Type B pancreatic cell (in vitro differentiated cells): ENCODE measurements at regions not wholly inside any gene's neighbourhood (a gene's known extent, or its start where the extent isn't known, plus 50 kb on each side); places are given as distances from the start of the nearest gene placed in this dataset.

Experiments
- DNase-seq: peaks from one replicate; pipeline ENCODE4 v3.0.0; 2021; ENCODE audit warnings: mixed read lengths; ENCODE audit not compliant: unreplicated experiment; ENCODE audit errors: extremely low spot score
- H3K27ac Mint-ChIP-seq: 2 replicates; pipeline ENCODE4 v1.8.0; 2021; ENCODE audit warnings: mild to moderate bottlenecking, mixed read lengths
- H3K27me3 Mint-ChIP-seq: 2 replicates; pipeline ENCODE4 v1.8.0; 2021; ENCODE audit warnings: mixed read lengths
- H3K36me3 Mint-ChIP-seq: 2 replicates; pipeline ENCODE4 v1.8.0; 2021; ENCODE audit warnings: mixed read lengths
- H3K4me1 Mint-ChIP-seq: one replicate; pipeline ENCODE4 v1.8.0; 2021; ENCODE audit warnings: mixed read lengths; ENCODE audit not compliant: unreplicated experiment
- H3K4me3 Mint-ChIP-seq: 2 replicates; pipeline ENCODE4 v1.8.0; 2021; ENCODE audit warnings: mild to moderate bottlenecking, mixed read lengths
- H3K9me3 Mint-ChIP-seq: 2 replicates; pipeline ENCODE4 v1.8.0; 2021; ENCODE audit warnings: mixed read lengths
- CTCF ChIP-seq: fragments of 200-600 bp; sonication (generic); conservative IDR thresholded peaks from 2 replicates; pipeline ENCODE4 v1.5.0; 2021; ENCODE audit warnings: antibody characterized with exemption, mild to moderate bottlenecking

- Mint-ChIP-seq H3K27ac (no peak overlapping the region), H3K27me3 (peaks cover 23% of the 10 kb centered on the region), H3K4me1 (no peaks in the 10 kb centered on the region), H3K4me3 (no peak overlapping the region), H3K9me3 (no peaks in the 10 kb centered on the region), H3K36me3 (no peaks in the 10 kb centered on the region)
- no peak for DNase-seq
- TF ChIP-seq CTCF, result no peak
Observed at GRCh38 chr5:16321284-16321683, 141.7 kb upstream of the MARCHF11 start.

- Mint-ChIP-seq H3K27me3 (peaks cover 63% of the 10 kb centered on the region), H3K27ac (no peak overlapping the region), H3K4me1 (no peaks in the 10 kb centered on the region), H3K9me3 (peaks cover 5% of the 10 kb centered on the region), H3K36me3 (no peaks in the 10 kb centered on the region), H3K4me3 (no peak overlapping the region)
- no peak for DNase-seq
- TF ChIP-seq CTCF, result no peak
Observed at GRCh38 chr5:16315501-16315900, 135.9 kb upstream of the MARCHF11 start.

GRCh38 chr5:16313761-16314160 lies 134.2 kb upstream of the MARCHF11 start:
- Mint-ChIP-seq H3K27me3 (peaks cover 59% of the 10 kb centered on the region), H3K27ac (no peak overlapping the region), H3K9me3 (peaks cover 5% of the 10 kb centered on the region), H3K36me3 (no peaks in the 10 kb centered on the region), H3K4me1 (no peaks in the 10 kb centered on the region), H3K4me3 (no peak overlapping the region)
- no peak for DNase-seq
- TF ChIP-seq CTCF, result no peak

GRCh38 chr5:16312785-16313184 lies 133.2 kb upstream of the MARCHF11 start:
- TF ChIP-seq CTCF, result no peak
- Mint-ChIP-seq H3K27ac (no peak overlapping the region), H3K36me3 (no peaks in the 10 kb centered on the region), H3K9me3 (peaks cover 5% of the 10 kb centered on the region), H3K27me3 (peaks cover 61% of the 10 kb centered on the region), H3K4me1 (no peaks in the 10 kb centered on the region), H3K4me3 (no peak overlapping the region)
- no peak for DNase-seq

- Mint-ChIP-seq H3K4me1 (no peaks in the 10 kb centered on the region), H3K4me3 (no peak overlapping the region), H3K36me3 (no peaks in the 10 kb centered on the region), H3K27ac (no peak overlapping the region), H3K27me3 (peaks cover 60% of the 10 kb centered on the region), H3K9me3 (peaks cover 5% of the 10 kb centered on the region)
- no peak for DNase-seq
- no peak for TF ChIP-seq CTCF
Observed at GRCh38 chr5:16311666-16312065, 132.1 kb upstream of the MARCHF11 start.

- Mint-ChIP-seq H3K4me3 (no peak overlapping the region), H3K9me3 (no peaks in the 10 kb centered on the region), H3K27ac (no peak overlapping the region), H3K27me3 (peaks cover 39% of the 10 kb centered on the region), H3K36me3 (no peaks in the 10 kb centered on the region), H3K4me1 (no peaks in the 10 kb centered on the region)
- DNase-seq, result no peak
- TF ChIP-seq CTCF, result no peak
Observed at GRCh38 chr5:16306812-16307211, 127.2 kb upstream of the MARCHF11 start.
